Colonic mucosa (tissue), 4 donors: ENCODE measurements at regions not wholly inside any gene's neighbourhood (a gene's known extent, or its start where the extent isn't known, plus 50 kb on each side); places are given as distances from the start of the nearest gene placed in this dataset.

Source experiments
- DNase-seq: peaks from one replicate; pipeline ENCODE4 v3.0.0-alpha.2; 2020
- H3K27ac ChIP-seq: fragments of 200-600 bp; one replicate; pipeline ENCODE4 v1.8.0; 2021
- H3K27me3 ChIP-seq: fragments of 200-600 bp; one replicate; pipeline ENCODE4 v1.8.0; 2021
- H3K36me3 ChIP-seq: fragments of 200-600 bp; one replicate; pipeline ENCODE4 v1.8.0; 2021
- H3K4me1 ChIP-seq: fragments of 200-600 bp; one replicate; pipeline ENCODE4 v1.8.0; 2021; ENCODE audit warnings: mild to moderate bottlenecking
- H3K4me3 ChIP-seq: fragments of 200-600 bp; one replicate; pipeline ENCODE4 v1.8.0; 2021
- H3K9ac ChIP-seq, 2 donors: one replicate each; pipeline ENCODE4 v1.7.0; 2013; ENCODE audit warnings: control low read depth in 2 of 2, low read depth in 2 of 2, low read length in 2 of 2
- H3K9me3 ChIP-seq: fragments of 200-600 bp; one replicate; pipeline ENCODE4 v1.8.0; 2021
- intact Hi-C: fragments of 100-400 bp; cut with DNase I; formaldehyde crosslinking; loops from one replicate; pipeline ENCODE4 v1.14.1; 2022
- TF ChIP-seq, protein P1 (sequence below): fragments of 200-600 bp; IDR thresholded peaks from one replicate; pipeline ENCODE4 v1.8.0; 2022; ENCODE audit warnings: antibody characterized with exemption, mild to moderate bottlenecking
- donor health status: healthy.
- donor health status: DM: no; HTN: no; CAD: no.
- donor health status: DM: no; HTN: no; CAD: no.

DNA sequence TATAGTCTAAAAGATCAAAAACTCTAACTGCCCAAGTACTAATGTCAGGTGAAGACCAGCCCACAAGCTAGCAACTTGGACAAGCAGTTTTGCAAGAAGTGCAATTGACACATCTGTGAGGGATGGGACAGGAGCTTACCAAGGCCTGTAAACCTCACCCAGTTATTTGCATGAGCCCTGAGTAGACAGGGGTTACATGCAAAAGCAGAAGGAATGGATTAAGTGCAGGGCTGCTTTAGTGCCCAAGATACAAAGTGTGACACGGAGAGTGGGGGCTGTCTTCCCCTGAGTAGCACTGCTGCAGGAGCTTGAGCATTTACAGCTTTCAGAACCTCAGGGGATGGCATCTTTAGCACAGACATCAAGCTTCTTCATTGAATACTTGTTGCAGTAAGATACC, 286.7 kb downstream of the ELAVL2 start:
- H3K4me1 ChIP-seq = no peaks in the 10 kb centered on the region
- H3K9ac ChIP-seq = no peak overlapping the region
- no peaks in the 10 kb centered on the region for H3K36me3 ChIP-seq
- intact Hi-C loops = no loop called here
- no peaks in the 10 kb centered on the region for H3K27me3 ChIP-seq
- H3K27ac ChIP-seq = no peak overlapping the region
- H3K9me3 ChIP-seq = no peaks in the 10 kb centered on the region
- DNase-seq = no peak
- H3K4me3 ChIP-seq = no peak overlapping the region
- TF ChIP-seq, protein P1, sequence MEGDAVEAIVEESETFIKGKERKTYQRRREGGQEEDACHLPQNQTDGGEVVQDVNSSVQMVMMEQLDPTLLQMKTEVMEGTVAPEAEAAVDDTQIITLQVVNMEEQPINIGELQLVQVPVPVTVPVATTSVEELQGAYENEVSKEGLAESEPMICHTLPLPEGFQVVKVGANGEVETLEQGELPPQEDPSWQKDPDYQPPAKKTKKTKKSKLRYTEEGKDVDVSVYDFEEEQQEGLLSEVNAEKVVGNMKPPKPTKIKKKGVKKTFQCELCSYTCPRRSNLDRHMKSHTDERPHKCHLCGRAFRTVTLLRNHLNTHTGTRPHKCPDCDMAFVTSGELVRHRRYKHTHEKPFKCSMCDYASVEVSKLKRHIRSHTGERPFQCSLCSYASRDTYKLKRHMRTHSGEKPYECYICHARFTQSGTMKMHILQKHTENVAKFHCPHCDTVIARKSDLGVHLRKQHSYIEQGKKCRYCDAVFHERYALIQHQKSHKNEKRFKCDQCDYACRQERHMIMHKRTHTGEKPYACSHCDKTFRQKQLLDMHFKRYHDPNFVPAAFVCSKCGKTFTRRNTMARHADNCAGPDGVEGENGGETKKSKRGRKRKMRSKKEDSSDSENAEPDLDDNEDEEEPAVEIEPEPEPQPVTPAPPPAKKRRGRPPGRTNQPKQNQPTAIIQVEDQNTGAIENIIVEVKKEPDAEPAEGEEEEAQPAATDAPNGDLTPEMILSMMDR = no peak

DNA sequence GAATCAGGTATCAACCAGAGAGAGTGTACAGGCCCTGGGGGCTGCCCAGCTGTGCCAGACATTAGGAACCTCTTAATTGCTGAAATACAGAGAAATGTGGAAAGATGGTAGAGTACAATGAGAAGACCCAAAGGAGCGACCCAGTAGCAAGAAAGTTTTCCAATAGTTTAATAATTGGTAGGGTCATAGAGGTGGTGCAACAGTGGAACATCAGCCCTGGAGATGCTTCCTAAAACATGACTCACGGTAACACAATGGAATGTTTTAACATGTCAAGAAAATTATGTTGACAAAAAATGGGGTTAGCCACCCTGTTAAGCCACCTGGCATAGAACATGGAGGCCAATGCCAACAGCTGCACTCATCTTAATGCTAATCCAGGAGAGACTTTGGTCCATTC, 284.1 kb downstream of the ELAVL2 start:
- Histone ChIP-seq H3K9me3 (no peaks in the 10 kb centered on the region), H3K27me3 (no peaks in the 10 kb centered on the region), H3K9ac (no peak overlapping the region), H3K4me1 (no peaks in the 10 kb centered on the region), H3K36me3 (no peaks in the 10 kb centered on the region), H3K27ac (no peak overlapping the region), H3K4me3 (no peak overlapping the region)
- TF ChIP-seq, protein P1 = no peak
- intact Hi-C loops = no loop called here
- DNase-seq = no peak

DNA sequence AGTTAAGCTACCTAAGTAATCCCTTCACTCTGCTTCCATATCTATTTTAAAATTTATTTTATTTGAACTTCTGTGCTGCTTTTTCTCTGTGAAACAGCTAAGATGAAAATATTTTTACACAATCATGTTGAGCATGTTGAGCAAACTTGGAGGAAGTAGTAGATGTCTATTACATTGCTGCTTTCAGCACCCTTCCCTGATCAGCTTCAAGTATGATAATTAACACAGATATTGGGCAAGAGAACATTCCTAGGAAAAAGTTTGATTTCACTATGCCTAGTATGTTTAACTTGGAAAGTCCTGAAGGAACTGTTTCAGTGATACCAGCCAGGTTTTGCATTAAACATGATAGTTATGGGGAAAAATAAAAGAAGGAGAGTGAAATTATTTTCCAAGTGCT, 283.6 kb downstream of the ELAVL2 start:
- TF ChIP-seq, protein P1 = no peak
- H3K27ac ChIP-seq = no peak overlapping the region
- H3K4me1 ChIP-seq = no peaks in the 10 kb centered on the region

DNA sequence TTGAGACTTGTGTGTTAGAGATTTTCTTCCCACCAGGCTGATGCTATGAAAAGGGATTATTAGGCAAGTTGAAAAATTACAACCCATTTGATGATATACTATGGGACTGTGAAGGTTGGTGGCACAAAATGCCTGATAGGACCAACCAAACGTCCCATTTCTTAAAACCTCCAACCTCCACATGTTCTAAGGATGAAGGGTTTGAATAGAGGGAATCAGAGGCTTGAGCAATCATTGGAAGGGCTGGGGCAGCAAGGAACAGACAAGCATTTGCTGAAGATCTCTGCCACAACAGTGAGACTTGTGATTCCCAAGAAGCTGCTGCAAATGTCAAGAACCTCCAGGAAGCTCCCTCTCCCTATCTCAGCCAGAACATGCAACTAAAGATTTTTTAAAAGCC, 283.1 kb downstream of the ELAVL2 start:
- Histone ChIP-seq H3K4me1 (no peaks in the 10 kb centered on the region), H3K4me3 (no peak overlapping the region), H3K9ac (no peak overlapping the region), H3K27ac (no peak overlapping the region), H3K27me3 (no peaks in the 10 kb centered on the region), H3K36me3 (no peaks in the 10 kb centered on the region), H3K9me3 (no peaks in the 10 kb centered on the region)
- intact Hi-C loops = no loop called here
- no peak for DNase-seq
- TF ChIP-seq, protein P1 = no peak

More for the DNA sequence above, 283.6 kb downstream of the ELAVL2 start:
- Histone ChIP-seq H3K27me3 (no peaks in the 10 kb centered on the region), H3K9me3 (no peaks in the 10 kb centered on the region), H3K9ac (no peak overlapping the region), H3K4me3 (no peak overlapping the region), H3K36me3 (no peaks in the 10 kb centered on the region)
- no peak for DNase-seq
- intact Hi-C loops = no loop called here

DNA sequence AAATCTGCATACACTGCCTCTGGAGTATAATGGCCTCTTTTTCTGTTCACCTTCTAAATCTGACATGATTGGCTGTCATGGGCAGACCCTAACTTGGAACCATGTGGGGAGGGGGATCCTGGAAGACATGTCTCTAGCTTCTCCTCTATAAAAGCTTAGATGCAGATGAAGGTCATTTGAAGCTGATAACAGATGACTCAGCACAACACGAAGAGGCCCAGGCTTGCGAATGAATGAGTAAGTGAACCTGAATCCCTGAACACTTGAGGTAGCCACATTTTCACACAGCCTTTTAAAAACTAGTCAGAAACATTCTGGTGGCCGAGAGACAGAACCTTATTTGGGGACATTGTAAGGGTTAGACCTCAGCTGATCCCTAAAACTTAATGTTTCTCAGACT, 282.6 kb downstream of the ELAVL2 start:
- no peaks in the 10 kb centered on the region for H3K36me3 ChIP-seq
- H3K27ac ChIP-seq = no peak overlapping the region
- TF ChIP-seq, protein P1 = no peak
- intact Hi-C loops = no loop called here
- no peak overlapping the region for H3K9ac ChIP-seq
- H3K4me1 ChIP-seq = no peaks in the 10 kb centered on the region
- no peak for DNase-seq
- H3K27me3 ChIP-seq = no peaks in the 10 kb centered on the region
- H3K4me3 ChIP-seq = no peak overlapping the region
- H3K9me3 ChIP-seq = no peaks in the 10 kb centered on the region

DNA sequence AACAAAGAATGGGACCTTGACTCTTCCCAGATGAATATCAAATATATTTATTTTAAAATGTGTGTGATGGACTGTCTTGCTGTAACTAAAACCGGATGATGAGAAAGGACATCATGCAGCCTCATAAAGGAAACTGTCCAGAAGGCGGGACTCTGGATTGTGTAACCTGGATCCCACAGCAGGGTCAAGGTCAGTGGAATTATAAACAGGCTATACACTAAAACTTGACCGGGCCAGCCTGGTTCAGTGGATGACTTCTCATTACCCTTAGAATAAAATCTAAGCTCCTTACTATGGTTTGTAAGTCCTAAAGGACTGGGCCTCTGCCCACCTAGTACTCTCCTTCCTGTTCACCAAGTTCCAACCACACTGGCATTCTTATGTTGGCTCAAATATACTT, 280.3 kb downstream of the ELAVL2 start:
- Histone ChIP-seq H3K36me3 (no peaks in the 10 kb centered on the region), H3K9ac (no peak overlapping the region), H3K27me3 (no peaks in the 10 kb centered on the region), H3K4me3 (no peak overlapping the region), H3K27ac (no peak overlapping the region), H3K9me3 (no peaks in the 10 kb centered on the region), H3K4me1 (no peaks in the 10 kb centered on the region)
- TF ChIP-seq, protein P1 = no peak
- intact Hi-C loops = no loop called here
- no peak for DNase-seq
